Esophagus squamous epithelium (tissue), 5 donors: ENCODE measurements at regions not wholly inside any gene's neighbourhood (a gene's known extent, or its start where the extent isn't known, plus 50 kb on each side); places are given as distances from the start of the nearest gene placed in this dataset.

ENCODE experiments used
- DNase-seq: peaks from one replicate; lab custom pipeline; 2025; lab: John Stamatoyannopoulos, UW
- H3K27ac ChIP-seq, 4 donors: fragments of 200-600 bp; sonication (generic); one replicate each; pipeline ENCODE4 v1.5.1; 2016 to 2019; ENCODE audit warnings: mild to moderate bottlenecking in 1 of 4
- H3K27me3 ChIP-seq, 4 donors: fragments of 200-600 bp; sonication (generic); 1 replicate in 3 of 4; 2 replicates in 1 of 4; pipeline versions ENCODE4 v1.5.1 to v1.6.0; 2017 to 2021; ENCODE audit warnings: antibody characterized with exemption in 1 of 4
- H3K36me3 ChIP-seq, 3 donors: fragments of 200-600 bp; sonication (generic); one replicate each; pipeline ENCODE4 v1.5.1; 2016 to 2019
- H3K4me1 ChIP-seq, 3 donors: fragments of 200-600 bp; sonication (generic); one replicate each; pipeline ENCODE4 v1.5.1; 2017 to 2019
- H3K4me3 ChIP-seq, 4 donors: fragments of 200-600 bp; sonication (generic); 1 replicate in 3 of 4; 2 replicates in 1 of 4; pipeline ENCODE4 v1.5.1; 2016 to 2019; ENCODE audit warnings: mild to moderate bottlenecking in 2 of 4, moderate library complexity in 1 of 4
- H3K9me3 ChIP-seq, 3 donors: fragments of 200-600 bp; sonication (generic); one replicate each; pipeline ENCODE4 v1.5.1; 2016 to 2019
- POLR2A ChIP-seq, 4 donors: fragments of 450-650 bp; IDR thresholded peaks; one replicate each; pipeline ENCODE4 v1.6.1; 2017; ENCODE audit warnings: antibody characterized with exemption in 4 of 4, mild to moderate bottlenecking in 4 of 4, moderate library complexity in 3 of 4
- WGBS, 2 donors: methylation state at CpG; one replicate each; pipeline ENCODE4 v1.1.5; 2018; 5-methylcytosine and 5-hydroxymethylcytosine counted together
- intact Hi-C: fragments of 100-400 bp; cut with DNase I; formaldehyde crosslinking; loops from one replicate; pipeline ENCODE4 v1.15.0; 2022
- TF ChIP-seq, protein P1 (sequence below), 6 experiments: fragments of 450-650 bp in 4 of 6; fragments of 200-600 bp in 2 of 6; sonication (generic) in 2 of 6; IDR thresholded peaks; one replicate each; pipeline ENCODE4 v1.5.1; 2016 to 2019; ENCODE audit warnings: antibody characterized with exemption in 6 of 6, mild to moderate bottlenecking in 4 of 6, moderate library complexity in 4 of 6
- donor health status: DM: yes; HTN: yes; CAD: no.

- DNase-seq: no peak
- intact Hi-C loops: no loop called here
- no peaks in the 10 kb centered on the region for H3K36me3 ChIP-seq
- H3K4me3 ChIP-seq: no peak overlapping the region
- peaks cover 0 to 9% (median 0%) of the 10 kb centered on the region in 3 donors for H3K9me3 ChIP-seq
- TF ChIP-seq POLR2A (IDR thresholded peaks at IDR 0.05): no peak
- H3K4me1 ChIP-seq: no peaks in the 10 kb centered on the region
- no peak overlapping the region for H3K27ac ChIP-seq
- H3K27me3 ChIP-seq: no peaks in the 10 kb centered on the region
These were observed 372.2 kb downstream of the GRXCR1 start for GRCh38 chr4:43264730-43265129.

GRCh38 chr4:43271946-43272345, 379.4 kb downstream of the GRXCR1 start:
- intact Hi-C loops: no loop called here
- Histone ChIP-seq H3K9me3 (no peaks in the 10 kb centered on the region), H3K36me3 (no peaks in the 10 kb centered on the region), H3K27me3 (no peaks in the 10 kb centered on the region), H3K4me3 (no peak overlapping the region), H3K4me1 (no peaks in the 10 kb centered on the region), H3K27ac (no peak overlapping the region)
- TF ChIP-seq, protein P1, sequence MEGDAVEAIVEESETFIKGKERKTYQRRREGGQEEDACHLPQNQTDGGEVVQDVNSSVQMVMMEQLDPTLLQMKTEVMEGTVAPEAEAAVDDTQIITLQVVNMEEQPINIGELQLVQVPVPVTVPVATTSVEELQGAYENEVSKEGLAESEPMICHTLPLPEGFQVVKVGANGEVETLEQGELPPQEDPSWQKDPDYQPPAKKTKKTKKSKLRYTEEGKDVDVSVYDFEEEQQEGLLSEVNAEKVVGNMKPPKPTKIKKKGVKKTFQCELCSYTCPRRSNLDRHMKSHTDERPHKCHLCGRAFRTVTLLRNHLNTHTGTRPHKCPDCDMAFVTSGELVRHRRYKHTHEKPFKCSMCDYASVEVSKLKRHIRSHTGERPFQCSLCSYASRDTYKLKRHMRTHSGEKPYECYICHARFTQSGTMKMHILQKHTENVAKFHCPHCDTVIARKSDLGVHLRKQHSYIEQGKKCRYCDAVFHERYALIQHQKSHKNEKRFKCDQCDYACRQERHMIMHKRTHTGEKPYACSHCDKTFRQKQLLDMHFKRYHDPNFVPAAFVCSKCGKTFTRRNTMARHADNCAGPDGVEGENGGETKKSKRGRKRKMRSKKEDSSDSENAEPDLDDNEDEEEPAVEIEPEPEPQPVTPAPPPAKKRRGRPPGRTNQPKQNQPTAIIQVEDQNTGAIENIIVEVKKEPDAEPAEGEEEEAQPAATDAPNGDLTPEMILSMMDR (IDR thresholded peaks at IDR 0.05): no peak
- TF ChIP-seq POLR2A (IDR thresholded peaks at IDR 0.05): no peak
- no peak for DNase-seq
- 15 to 31% methylated on average over 1 of the region's 1 CpG for WGBS, 2 donors

GRCh38 chr4:43274376-43274775, 381.9 kb downstream of the GRXCR1 start:
- Histone ChIP-seq H3K27me3 (no peaks in the 10 kb centered on the region), H3K9me3 (no peaks in the 10 kb centered on the region), H3K4me3 (no peak overlapping the region), H3K4me1 (no peaks in the 10 kb centered on the region), H3K27ac (no peak overlapping the region), H3K36me3 (no peaks in the 10 kb centered on the region)
- TF ChIP-seq POLR2A (IDR thresholded peaks at IDR 0.05): no peak
- TF ChIP-seq, protein P1 (IDR thresholded peaks at IDR 0.05): no peak
- intact Hi-C loops: no loop called here
- DNase-seq: no peak
- WGBS, 2 donors: 54 to 65% methylated on average over 2 of the region's 2 CpGs

DNA sequence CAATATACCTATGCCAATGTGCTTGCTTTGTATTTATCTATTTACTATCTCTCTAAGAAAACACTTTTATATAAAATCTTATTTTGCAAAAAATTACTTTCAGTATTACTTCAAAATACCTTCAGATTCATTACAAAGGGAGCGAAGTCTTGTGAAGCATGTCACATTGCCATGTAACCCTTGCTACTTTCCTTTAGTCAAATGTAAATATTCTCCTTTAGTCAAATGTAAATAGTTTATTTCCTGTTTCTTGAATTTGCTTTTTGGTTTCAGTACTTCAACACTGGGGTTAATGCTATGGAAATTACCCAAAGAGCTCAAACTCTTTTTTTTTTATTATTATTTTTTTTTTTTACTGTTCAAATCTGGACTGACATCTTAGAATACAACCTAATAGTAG, 383.3 kb downstream of the GRXCR1 start:
- no peaks in the 10 kb centered on the region for H3K27me3 ChIP-seq
- no peaks in the 10 kb centered on the region for H3K4me1 ChIP-seq
- no peak for DNase-seq
- no peak overlapping the region for H3K27ac ChIP-seq
- 55 to 66% methylated on average over 1 of the region's 1 CpG for WGBS, 2 donors
- no peak for TF ChIP-seq POLR2A (IDR thresholded peaks at IDR 0.05)
- TF ChIP-seq, protein P1 (IDR thresholded peaks at IDR 0.05): no peak
- no peak overlapping the region for H3K4me3 ChIP-seq
- no peaks in the 10 kb centered on the region for H3K36me3 ChIP-seq
- no peaks in the 10 kb centered on the region for H3K9me3 ChIP-seq
- intact Hi-C loops: no loop called here

DNA sequence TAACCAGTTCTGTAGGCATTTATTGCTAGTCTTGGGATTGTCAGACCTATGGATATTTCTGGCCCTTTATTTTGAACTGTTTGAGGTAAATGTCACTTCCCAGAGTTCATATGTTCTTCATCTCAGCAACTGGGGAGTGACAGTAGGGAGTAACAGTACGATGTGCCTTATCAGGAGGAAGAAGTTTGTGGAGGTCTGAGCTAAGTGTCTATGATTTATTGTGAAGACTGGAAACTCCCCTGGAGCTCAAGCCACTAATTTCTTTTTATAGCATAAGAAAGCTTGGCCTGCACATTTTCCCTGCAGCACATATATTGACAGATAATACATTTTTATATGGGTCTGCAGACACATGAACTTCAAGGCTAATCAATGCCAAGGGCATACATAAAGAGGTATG, 383.8 kb downstream of the GRXCR1 start:
- Histone ChIP-seq H3K27ac (no peak overlapping the region), H3K36me3 (no peaks in the 10 kb centered on the region), H3K4me3 (no peak overlapping the region), H3K27me3 (no peaks in the 10 kb centered on the region), H3K9me3 (no peaks in the 10 kb centered on the region), H3K4me1 (no peaks in the 10 kb centered on the region)
- WGBS, 2 donors: 19 to 35% methylated on average over 1 of the region's 1 CpG
- DNase-seq: no peak
- TF ChIP-seq POLR2A (IDR thresholded peaks at IDR 0.05): no peak
- TF ChIP-seq, protein P1 (IDR thresholded peaks at IDR 0.05): no peak
- intact Hi-C loops: no loop called here

DNA sequence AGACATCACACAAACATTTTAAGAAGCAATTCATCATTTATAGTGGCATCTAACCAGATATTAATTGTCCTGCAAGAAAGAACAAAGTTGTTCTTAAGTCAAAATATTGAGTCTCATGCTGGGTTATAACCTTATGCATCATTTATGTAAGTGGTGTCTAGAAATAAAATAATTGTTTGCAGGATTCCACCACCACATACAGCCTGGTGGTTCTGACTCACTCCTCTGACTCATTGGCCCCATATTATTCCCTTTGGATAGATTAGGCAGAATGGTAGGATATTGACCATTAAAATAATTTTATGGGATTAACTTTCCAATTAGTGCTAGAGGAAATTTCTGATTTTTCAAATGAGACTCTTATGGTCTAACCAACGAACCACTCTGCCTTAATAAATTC, 384.5 kb downstream of the GRXCR1 start:
- WGBS, 2 donors: 36 to 39% methylated on average over 1 of the region's 1 CpG
- Histone ChIP-seq H3K4me1 (no peaks in the 10 kb centered on the region), H3K4me3 (no peak overlapping the region), H3K27ac (no peak overlapping the region), H3K36me3 (no peaks in the 10 kb centered on the region), H3K27me3 (no peaks in the 10 kb centered on the region), H3K9me3 (no peaks in the 10 kb centered on the region)
- no peak for DNase-seq
- no peak for TF ChIP-seq POLR2A (IDR thresholded peaks at IDR 0.05)
- TF ChIP-seq, protein P1 (IDR thresholded peaks at IDR 0.05): no peak
- intact Hi-C loops: no loop called here
